Activated naive CD8-positive, alpha-beta T cell treated with anti-CD3 and anti-CD28 coated beads, Interleukin-2, amount 50 U/mL, for 16 hours (primary cell): ENCODE measurements at regions not wholly inside any gene's neighbourhood (a gene's known extent, or its start where the extent isn't known, plus 50 kb on each side); places are given as distances from the start of the nearest gene placed in this dataset.
"Not testable (repeated sequence)": the region's sequence is repeated elsewhere in the genome, so short reads cannot be mapped to it uniquely, and the experiment has no call there.

ENCODE experiments used
- DNase-seq: peaks from one replicate; pipeline ENCODE4 v3.0.0-alpha.2; 2020; ENCODE audit warnings: low read depth, low spot score

DNA sequence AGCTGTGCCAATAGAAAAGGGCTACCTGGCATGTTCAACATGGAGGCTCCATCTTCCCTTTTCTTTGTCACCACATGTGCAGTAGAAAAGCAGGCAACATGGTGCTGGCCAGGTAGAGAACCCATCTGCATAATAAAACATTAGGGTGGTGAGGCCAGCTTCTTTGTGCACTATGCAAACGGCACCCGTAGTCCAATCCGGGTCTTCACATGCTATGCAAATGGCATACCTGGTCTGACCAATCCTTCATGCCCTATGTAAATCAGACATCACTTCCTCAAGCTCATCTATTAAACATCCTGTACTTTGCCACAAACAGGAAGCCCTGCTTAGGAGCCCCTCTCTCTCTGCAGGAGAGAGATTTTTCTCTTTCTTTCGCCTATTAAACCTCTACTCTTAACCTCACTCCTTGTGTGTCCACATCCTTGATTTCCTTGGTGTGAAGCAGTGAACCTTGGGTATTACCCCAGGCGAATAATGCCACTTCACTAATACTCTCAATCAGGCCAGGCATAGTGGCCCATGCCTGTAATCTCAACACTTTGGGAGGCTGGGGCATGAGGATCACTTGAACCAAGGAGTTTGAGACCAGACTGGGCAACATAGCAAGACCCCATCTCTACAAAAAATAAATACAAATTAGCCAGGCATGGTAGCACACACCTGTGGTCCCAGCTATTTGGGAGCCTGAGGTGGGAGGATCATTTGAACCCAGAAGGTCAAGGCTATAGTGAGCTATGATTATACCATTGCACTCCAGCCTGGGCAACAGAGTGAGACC is 111.3 kb upstream of the MRI1 start:
- no peak for DNase-seq

DNA sequence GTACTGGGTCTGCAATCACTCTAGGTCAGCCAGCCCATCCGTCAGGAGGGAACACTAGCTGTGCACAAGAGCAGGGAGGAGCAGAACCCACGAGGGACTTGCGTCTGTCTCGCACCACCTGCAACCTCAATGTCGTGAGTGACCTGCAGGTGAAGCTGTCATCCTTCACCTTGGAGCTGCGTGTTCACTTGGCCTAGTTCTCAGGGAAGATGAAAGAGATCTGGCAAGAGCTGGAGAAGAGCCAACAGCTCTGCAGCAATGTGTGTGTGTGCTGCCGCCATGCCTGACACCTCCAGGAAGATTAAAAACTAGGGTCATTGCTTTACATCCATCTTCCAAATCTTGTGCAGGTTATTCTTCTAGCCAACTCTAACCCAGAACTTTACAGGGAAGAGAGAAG is 117.6 kb upstream of the MRI1 start:
- no peak for DNase-seq

DNA sequence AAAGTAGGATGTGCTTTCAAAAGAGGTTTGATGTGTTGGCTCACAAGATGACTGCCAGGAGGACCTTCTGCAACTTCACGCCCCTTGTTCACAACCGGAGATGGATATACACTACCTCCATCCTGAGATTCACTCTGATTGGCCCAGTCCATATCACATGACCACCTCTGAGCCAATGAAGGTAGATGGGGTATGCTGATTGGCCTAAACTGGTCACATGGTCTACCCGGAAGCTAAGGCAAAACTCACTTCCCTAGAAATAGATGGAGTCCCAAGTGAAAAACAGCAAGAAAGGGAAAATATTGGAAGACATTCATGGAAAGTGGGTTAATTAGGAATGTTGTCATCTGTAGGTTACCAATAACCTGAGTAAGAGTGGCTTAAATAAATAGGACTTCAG is 119.7 kb upstream of the MRI1 start:
- no peak for DNase-seq

DNA sequence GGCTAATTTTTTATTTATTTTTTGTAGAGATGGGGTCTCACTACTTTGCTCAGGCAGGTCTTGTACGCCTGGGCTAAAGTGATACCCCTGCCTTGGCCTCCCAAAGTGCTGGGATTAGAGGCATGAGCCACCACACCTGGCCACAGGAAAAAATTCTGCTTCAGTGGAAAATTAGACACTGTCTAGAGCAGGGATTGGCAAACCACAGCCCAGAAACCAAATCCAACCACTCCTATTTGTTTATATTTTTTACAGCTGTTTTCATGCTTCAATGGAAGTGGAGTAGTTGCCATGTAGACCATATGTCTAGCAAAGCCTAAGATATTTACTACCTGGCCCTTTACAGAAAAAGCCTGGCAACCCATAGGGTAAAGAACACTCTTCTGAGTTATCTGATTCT is 123.7 kb upstream of the MRI1 start:
- DNase-seq: no peak

DNA sequence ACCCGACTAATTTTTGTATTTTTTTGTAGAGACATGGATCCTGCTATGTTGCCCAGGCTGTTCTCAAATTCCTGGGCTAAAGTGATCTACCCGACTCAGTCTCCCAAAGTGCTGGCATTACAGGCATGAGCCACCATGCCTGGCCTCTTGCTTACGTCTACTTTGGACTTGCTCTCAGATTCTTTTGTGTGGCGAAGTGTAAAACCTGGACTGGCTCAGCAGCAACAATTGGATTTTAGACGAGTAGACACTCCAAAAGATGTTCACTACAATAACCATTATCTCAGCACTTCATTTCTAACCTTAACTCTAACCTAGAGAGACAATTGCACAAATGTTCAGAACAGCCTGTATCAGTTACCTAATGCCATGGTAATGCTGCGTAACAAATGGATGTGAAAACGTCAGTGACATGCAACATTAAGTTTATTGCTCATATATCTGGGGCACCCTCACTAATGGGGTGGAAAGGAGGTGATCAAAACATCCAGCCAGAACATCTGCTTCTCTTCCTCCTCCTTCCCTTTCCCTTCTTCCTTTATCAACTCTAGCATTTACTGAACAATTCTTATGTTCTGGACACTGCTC is 124.9 kb upstream of the MRI1 start:
- no peak for DNase-seq

DNA sequence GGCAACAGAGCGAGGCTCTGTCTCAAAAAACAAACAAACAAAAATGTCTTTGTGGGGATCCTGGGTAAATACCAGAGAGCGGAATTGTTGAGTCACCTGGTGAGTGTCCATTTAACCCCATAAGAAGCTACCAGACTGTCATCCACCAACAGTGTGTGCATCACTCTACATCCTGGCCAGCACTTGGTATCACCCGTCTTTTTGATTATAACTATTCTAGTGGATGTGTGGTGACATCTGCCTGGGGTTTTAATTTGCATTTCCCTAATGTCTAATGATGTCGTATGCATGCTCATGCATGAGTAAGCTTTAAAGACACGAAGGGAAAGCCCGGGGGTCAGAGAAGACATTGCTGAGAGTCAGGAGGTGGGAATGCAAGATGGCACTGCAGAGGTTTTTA is 126.7 kb upstream of the MRI1 start:
- DNase-seq: no peak

DNA sequence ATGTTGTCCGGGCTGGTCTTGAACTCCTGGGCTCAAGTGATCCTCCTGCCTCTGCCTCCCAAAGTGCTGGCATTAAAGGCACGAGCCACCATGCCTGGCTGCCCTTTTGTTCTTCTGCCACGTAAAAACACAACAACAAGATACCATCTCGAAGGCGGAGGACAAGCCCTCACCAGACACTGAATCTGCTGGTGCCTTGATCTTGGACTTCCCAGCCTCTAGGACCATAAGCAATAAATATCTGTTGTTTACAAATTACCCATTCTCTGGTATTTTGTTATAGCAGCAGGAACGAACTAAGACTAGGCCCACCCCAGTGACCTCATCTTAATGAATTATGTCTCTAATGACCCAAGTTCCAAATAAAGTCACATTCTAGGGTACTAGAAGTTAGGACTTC is 128.4 kb upstream of the CACNA1A start:
- DNase-seq: no peak

DNA sequence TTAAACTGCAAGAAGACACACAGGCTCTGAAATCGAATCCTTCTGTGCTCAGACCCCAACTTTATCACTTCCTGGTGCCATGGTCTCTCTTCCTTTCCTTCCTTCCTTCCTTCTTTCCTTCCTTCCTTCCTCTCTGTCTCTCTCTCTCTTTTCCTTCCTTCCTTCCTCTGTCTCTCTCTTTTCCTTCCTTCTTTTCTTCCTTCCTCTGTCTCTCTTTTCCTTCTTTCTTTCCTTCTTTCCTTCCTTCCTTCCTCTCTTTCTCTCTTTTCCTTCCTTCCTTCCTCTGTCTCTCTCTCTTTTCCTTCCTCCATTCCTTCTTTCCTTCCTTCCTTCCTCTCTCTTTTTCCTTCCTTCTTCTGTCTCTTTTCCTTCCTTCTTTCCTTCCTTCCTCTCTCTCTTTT is 127.2 kb upstream of the CACNA1A start:
- DNase-seq: no peak

DNA sequence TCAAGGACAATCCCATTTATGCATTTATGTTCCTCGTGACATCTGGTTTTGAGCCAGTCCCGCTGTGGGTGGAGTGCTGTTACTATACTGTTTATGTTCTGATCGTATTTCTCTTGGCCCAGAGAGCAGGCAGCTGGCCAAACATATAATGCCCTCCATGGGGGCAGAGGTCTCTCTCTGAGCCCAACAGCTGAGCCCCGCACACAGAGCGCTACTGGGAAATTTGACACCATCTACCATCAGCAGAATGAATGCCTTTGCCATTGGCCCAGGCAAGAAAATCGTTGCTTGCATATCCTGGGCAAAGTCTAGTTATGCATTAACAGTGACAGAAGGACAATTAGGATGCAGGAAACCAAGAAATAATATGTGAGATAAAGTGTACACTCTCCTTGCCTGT is 126.8 kb upstream of the CACNA1A start:
- DNase-seq: no peak

DNA sequence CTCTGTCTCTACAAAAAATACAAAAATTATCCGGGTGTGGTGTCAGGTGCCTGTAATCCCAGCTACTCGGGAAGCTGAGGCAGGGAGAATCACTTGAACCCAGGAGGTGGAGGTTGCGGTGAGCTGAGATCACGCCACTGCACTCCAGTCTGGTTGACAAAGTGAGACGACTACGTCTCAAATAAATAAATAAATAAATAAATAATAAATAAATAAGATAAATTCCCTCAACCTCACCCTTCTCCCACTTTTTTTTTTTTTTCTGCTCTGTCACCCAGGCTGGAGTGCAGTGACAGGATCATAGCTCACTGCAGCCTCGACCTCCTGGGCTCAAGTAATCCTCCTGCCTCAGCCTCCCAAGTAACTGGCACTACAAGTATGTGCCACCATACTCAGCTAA is 125.9 kb upstream of the CACNA1A start:
- DNase-seq: not testable (repeated sequence)

DNA sequence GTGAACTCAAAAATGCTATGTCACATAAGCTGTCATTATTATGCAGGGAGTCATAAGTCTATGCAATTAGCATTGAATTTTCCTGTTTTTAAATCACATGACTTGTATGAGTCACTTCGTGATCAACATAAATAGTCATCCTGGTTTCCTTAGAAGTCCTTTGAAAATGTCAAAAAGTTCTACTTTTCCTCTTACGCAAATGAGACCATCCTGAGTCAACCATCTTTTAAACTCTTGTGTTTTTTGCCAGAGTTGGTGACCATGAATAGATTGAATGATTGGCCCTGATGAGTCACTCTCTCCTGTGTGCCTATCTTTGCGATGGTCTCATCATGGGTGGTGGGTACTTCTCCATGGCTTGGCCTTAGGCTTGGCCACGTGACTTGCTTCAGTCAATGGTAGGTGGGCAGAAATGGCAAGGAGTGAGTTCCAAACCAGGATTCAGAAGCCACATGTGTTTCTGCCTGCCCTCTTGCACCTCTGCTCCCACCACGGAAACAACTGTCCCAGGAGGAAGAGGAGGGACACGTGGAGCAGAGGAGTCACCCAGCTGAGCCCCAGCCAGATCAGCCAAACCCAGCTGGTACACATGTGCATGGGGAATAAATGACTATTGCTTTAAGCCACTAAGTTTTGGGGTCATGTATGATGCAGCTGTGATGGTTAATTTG is 123.5 kb upstream of the CACNA1A start:
- no peak for DNase-seq

DNA sequence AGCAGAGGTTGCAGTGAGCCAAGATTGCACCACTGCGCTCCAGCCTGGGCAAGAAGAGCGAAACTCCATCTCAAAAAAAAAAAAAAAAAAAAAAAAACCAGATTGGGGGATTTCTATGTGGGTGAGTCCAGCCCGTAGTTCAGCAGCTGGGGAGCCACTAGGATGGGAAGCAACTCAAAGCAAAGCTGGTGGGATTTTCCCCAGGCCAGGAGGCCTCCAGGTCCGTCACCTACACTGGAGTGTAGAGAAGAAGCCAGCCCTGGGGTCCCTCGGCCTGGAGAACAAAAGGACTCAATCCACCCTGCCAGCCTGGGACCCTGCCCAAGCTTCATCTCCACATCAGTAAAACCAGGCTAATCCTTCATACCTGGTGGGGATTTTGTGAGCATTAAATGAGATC is 121.3 kb upstream of the CACNA1A start:
- DNase-seq: no peak

DNA sequence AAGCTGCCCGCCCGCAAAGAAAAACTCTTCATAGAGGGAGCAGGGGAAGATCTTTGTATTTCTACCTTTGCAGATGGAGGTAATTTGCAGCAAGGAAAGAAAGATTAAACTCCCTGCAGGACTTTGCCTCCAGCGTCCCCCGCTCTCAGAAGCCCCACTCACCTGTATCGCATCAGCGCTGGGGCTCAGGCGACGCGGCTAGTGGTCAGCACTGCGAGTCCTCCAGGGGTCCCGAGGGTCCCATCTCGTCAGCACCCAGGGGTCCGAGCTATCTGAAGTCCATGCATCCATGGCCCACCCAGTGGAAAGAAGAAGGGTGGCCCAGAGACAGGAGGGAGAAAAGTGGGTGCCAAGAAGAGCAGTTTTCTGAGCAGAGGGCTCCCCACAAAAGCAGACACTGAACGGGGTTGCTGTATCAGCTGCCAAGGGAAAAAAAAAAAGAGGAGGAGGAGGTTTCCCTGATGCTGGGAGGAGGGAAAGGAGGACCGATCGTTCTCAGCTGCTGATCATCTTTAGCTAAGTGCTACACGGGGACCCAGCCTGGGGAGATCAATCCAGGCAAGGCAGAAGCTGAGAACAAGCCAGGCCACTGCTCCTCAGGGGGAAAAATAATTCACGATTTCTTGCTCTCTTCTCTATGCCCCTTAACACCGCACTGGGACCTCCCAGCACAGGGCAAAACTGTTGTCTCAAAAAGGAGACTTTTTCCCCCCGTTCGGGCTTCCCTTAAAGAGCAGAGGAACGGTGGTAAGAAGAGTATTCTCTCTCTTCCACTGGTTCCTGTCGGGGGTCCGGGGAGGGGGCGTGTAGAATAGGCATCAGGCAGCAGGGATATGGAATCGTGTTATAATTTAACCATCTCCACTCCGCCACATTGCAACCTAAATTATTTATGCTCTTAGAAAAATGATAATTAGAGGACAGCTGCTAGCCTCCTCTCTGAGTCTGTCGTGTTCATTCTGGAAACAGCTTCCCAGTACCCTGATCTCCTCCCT is 117.7 kb upstream of the CACNA1A start:
- no peak for DNase-seq

DNA sequence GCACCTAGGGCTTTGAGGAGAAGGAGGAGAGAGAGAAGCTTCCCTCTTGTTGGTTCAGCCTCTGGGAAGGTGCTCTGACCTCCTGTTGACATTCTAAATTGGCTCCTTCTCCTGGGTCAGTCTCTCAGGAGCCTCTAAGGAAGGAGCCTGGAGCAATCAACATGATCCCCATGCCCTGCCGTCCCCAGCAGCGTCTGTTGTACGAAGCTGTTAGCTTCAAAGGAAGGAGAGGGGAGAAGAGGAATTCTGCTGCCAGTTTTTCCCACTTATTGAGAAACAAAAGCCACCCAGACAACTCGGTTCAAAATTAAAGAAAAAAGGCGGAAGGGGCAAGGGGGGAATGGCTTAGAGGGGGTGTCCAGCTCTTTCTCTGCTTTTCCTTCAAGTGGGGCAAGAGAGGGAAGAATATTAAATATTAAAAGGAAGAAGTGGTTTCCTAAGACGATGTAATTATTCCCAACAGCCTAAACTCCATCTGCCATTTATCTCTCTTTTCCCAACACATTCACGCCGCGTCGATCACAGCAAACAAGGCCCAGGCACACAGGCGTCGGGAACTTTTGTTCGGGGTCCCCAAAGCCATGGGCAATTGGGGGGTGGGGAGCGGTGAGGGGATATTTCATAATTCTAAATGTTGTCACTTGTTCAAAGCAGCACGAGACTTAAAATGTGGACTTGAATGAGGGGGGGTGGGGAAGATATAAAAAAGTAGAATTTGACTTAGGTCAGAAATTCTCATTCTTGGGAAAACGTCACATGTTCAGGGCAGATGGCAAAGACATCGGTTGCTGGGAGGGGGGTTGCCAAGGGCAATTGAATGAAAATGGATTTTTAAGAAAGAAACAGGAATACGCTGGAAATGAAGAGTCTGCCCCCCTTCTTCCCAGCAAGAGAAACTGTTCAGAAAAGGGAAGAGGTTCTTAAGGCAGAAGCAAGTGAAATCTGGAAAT is 116.8 kb upstream of the CACNA1A start:
- DNase-seq: no peak

DNA sequence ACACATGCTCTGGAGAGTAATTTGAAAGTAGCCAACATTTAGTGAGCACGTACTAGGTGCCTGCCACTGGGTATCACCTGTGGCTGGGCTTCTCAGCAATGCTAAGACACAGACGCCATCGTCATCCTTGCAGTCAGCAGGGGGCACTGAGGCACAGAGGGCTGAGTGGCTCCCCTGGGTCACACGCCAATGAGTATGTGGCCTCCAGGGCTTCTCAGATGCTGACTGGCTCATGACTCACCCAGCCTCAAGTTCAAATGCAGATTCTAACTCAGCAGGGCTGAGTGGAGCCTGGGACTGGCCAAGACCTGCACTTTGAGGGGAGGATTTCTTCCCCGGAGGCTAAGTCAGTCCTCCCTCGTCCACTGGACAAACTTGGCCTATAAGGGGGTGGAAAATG is 115.1 kb upstream of the CACNA1A start:
- peak; percentile 2 for DNase-seq

DNA sequence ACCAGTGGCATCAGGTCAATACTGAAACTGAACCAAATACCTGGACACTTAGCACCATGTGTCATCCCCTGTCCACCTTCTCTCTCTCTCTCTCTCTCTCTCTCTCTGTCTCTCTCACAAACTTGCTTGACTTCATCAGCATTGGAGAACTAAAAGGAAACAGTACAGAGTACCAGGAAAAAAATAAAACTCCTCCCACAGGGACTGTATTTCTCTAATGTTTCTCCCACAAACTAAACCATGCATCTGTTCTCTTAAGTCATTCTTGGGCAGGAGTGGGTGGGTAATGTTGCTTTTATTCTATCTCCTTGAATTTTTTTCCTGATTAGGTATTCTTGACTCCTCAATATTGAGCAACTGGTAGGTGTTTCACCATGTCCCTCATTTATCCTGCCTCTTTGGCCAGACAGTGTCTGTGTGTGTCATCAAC is 112.9 kb upstream of the CACNA1A start:
- no peak for DNase-seq

DNA sequence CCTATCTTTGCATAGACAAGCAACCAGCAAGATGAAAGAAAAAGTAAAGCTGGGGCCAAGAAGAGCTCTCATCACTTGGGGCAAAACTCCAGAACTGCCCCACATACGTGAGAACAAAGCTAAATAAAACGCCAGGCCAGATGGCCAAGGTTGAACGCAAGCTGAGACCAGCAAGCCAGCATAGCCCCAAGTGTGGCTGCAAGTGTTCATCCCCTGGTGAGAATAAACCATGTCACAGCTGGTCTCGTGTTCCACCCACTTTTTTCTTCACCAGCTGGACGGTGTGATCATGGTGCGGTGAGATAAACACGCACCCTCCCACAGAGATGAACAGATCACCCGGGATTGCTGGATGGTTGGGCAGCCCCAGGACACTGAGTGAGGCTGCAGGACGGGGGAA is 109.6 kb upstream of the CACNA1A start:
- DNase-seq: no peak

DNA sequence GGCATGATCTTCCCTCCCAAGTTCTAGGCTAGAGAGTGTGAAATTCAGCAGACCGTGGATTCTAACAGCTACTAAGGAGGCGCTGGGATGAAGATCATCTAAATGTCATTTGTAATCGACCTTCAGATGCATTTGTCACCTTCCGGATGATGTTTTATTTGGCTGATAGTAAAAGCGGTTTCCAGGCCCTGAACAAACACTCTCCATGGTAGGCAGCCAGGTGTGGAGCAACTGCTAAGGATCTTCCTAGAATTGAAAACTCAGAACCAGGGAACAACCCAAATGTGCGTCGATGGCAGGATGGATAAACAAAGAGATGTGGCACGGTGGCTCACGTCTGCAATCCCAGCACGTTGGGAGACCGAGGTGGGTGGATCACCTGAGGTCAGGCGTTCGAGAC is 107.2 kb upstream of the CACNA1A start:
- DNase-seq: no peak

DNA sequence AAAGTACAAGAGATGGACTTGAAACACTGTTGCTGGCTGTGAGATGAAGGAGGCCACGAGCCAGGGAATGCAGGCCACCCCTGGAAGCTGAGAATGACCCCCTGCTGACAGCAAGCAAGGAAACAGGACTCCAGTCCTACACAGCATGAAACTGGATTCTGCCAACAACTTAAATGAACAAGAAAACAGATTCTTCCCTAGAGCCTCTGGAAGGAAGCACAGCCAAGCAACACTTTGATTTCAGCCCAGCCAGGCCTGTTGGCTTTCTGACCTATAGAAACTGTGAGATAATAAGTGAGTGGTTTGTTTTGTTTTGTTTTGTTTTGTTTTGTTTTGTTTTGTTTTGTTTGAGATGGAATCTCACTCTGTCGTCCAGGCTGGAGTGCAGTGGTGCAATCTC is 105.3 kb upstream of the CACNA1A start:
- no peak for DNase-seq

DNA sequence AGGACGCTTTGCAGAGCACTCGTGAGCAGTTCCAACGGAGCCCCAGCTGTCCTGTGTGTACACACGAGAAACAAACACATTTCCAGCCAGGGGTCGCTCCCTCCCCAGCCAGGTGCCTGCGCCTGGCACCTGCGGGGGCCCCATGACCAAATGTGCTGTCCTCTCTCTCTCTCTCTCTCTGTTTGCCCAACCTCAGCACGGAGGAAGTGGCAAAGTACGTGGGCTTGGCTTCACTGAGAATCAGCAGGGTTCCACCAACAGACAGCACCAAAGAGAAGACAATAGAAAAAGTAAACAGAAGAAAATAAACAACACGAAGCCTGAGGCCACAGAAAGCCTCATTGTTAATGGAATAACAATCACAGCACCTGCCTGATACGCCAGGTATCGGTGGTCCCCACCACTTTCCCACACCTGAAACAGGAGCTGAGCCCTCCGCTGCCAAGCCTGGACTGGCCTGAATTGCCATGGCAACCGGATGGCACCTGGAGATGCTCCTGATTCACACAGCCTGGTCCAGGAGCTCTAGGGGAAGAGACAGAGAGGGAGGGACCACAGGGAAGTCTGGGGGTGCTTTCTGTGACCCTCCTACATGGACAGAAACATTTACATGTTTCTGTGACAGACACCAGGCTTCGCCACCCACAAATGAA is 103.9 kb upstream of the CACNA1A start:
- no peak for DNase-seq
